Right cardiac atrium (tissue), 5 donors: ENCODE measurements at regions not wholly inside any gene's neighbourhood (a gene's known extent, or its start where the extent isn't known, plus 50 kb on each side); places are given as distances from the start of the nearest gene placed in this dataset.
"Not testable (repeated sequence)": the region's sequence is repeated elsewhere in the genome, so short reads cannot be mapped to it uniquely, and the experiment has no call there.

ENCODE experiments used
- ATAC-seq, 2 donors: fragments of 200-7000 bp; cut with Tn5 transposase; one replicate each; pipeline versions ENCODE4 v1.8.0 to v1.9.1; 2020; ENCODE audit warnings: moderate library complexity in 2 of 2, mild to moderate bottlenecking in 1 of 2
- DNase-seq, 3 donors: peaks; one replicate each; pipeline ENCODE4 v3.0.0-alpha.2; 2020
- H3K27ac ChIP-seq: one replicate; pipeline ENCODE4 v1.5.1; 2013; ENCODE audit warnings: mild to moderate bottlenecking, low read length, control low read depth, moderate library complexity
- H3K27me3 ChIP-seq: one replicate; pipeline ENCODE4 v1.6.1; 2013; ENCODE audit not compliant: control insufficient read depth, insufficient read depth
- H3K4me1 ChIP-seq: one replicate; pipeline ENCODE4 v1.6.1; 2013; ENCODE audit warnings: low read length; ENCODE audit not compliant: control insufficient read depth, insufficient read depth
- H3K4me3 ChIP-seq: one replicate; pipeline ENCODE4 v1.5.1; 2013; ENCODE audit warnings: low read length, control low read depth
- H3K9me3 ChIP-seq: one replicate; pipeline ENCODE4 v1.6.1; 2013; ENCODE audit warnings: low read length; ENCODE audit not compliant: control insufficient read depth
- WGBS: extraction: QIAGEN DNeasy Blood & Tissue Kit; methylation state at CpG from one replicate; pipeline ENCODE4 v1.1.7; 2013; 5-methylcytosine and 5-hydroxymethylcytosine counted together
- intact Hi-C, 4 donors: fragments of 100-400 bp; cut with DNase I; formaldehyde crosslinking; loops; one replicate each; pipeline versions ENCODE4 v1.11.0 to v1.14.0; 2022 to 2023
- donor health status: healthy with polysubstance abuse.
- donor health status: DM: no; HTN: yes; CAD: no.
- donor health status: DM: no; HTN: no; CAD: no.
- donor health status: DM: no; HTN: yes; CAD: no; lungs with severe emphysema.
- donor health status: DM: yes; HTN: yes; CAD: no.

GRCh38 chr14:85009506-85009905 lies 520.4 kb upstream of the FLRT2 start:
- DNase-seq (no peak), ATAC-seq (no peak)
- 94% methylated on average over 7 of the region's 7 CpGs for WGBS
- H3K9me3 ChIP-seq: no peaks in the 10 kb centered on the region
- no peak overlapping the region for H3K4me3 ChIP-seq
- intact Hi-C loops: no loop called here
- H3K27me3 ChIP-seq: no peaks in the 10 kb centered on the region
- H3K4me1 ChIP-seq: no peaks in the 10 kb centered on the region
- H3K27ac ChIP-seq: no peak overlapping the region

GRCh38 chr14:85010186-85010585 lies 519.8 kb upstream of the FLRT2 start:
- ATAC-seq (no peak), DNase-seq (no peak)
- Histone ChIP-seq H3K4me1 (no peaks in the 10 kb centered on the region), H3K9me3 (no peaks in the 10 kb centered on the region), H3K27ac (no peak overlapping the region), H3K27me3 (no peaks in the 10 kb centered on the region), H3K4me3 (no peak overlapping the region)
- intact Hi-C loops: no loop called here
- WGBS: 83% methylated on average over 1 of the region's 1 CpG

GRCh38 chr14:85016496-85016895 lies 513.4 kb upstream of the FLRT2 start:
- ATAC-seq (no peak), DNase-seq (no peak)
- H3K4me1 ChIP-seq: no peaks in the 10 kb centered on the region
- no peak overlapping the region for H3K4me3 ChIP-seq
- intact Hi-C loops: no loop called here
- H3K9me3 ChIP-seq: no peaks in the 10 kb centered on the region
- 9% methylated on average over 1 of the region's 1 CpG for WGBS
- no peaks in the 10 kb centered on the region for H3K27me3 ChIP-seq
- no peak overlapping the region for H3K27ac ChIP-seq

GRCh38 chr14:85023866-85024265 lies 506.1 kb upstream of the FLRT2 start:
- peak in 1 of 3 donors; percentile 14 for DNase-seq
- intact Hi-C loops, H3K4me3 ChIP-seq, H3K9me3 ChIP-seq, H3K4me1 ChIP-seq, H3K27me3 ChIP-seq, H3K27ac ChIP-seq, ATAC-seq: not testable (repeated sequence)
- 91% methylated on average over 7 of the region's 7 CpGs for WGBS

GRCh38 chr14:85024931-85025330 lies 505.0 kb upstream of the FLRT2 start:
- no peak overlapping the region for H3K27ac ChIP-seq
- intact Hi-C loops: no loop called here
- peak; percentile 60 to 66 for ATAC-seq
- WGBS: 45% methylated on average over 2 of the region's 2 CpGs
- no peaks in the 10 kb centered on the region for H3K9me3 ChIP-seq
- H3K27me3 ChIP-seq: no peaks in the 10 kb centered on the region
- no peak overlapping the region for H3K4me3 ChIP-seq
- DNase-seq: peak in 2 of 3 donors; percentile 11 to 37
- H3K4me1 ChIP-seq: no peaks in the 10 kb centered on the region

DNA sequence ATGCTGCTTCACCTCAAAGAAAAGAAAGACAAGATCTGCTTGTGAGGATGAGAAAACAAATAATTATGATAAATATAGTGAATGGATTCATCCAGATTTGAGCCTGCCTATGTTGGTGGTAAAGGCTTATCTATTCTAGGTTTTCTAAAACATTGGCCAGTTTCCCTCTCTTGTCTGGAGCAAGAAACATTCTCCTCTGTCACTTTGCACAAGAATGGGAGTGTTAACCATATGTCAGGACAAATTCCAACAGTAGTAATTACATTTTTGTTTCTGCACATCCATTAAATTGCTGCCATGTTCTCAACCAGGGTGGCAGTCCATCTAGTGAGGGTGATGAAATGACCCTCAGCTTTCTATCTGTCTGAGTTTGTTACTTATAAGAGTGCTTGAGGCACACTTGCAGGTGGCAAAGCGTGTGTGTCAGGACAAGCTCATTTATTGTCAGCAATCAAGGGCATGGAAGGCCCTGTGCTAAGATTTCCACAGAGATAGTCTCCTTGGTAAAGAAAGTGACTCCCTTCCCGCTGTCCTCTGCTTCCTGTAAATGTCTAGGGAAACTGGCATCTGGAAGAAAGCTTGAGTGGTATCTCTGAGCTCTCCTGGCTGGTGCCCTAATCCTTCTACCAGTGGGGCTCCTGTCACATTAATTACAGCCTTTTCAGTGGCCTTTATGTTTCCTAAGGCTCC lies 502.1 kb upstream of the FLRT2 start:
- 80% methylated on average over 2 of the region's 2 CpGs for WGBS
- intact Hi-C loops: no loop called here
- Histone ChIP-seq H3K4me1 (no peaks in the 10 kb centered on the region), H3K4me3 (no peak overlapping the region), H3K27ac (no peak overlapping the region), H3K27me3 (no peaks in the 10 kb centered on the region), H3K9me3 (no peaks in the 10 kb centered on the region)
- ATAC-seq (no peak), DNase-seq (peak in 1 of 3 donors; percentile 9)

- no peaks in the 10 kb centered on the region for H3K4me1 ChIP-seq
- H3K9me3 ChIP-seq: no peaks in the 10 kb centered on the region
- 95% methylated on average over 2 of the region's 2 CpGs for WGBS
- ATAC-seq (no peak), DNase-seq (no peak)
- H3K27ac ChIP-seq: no peak overlapping the region
- intact Hi-C loops: no loop called here
- H3K27me3 ChIP-seq: no peaks in the 10 kb centered on the region
- no peak overlapping the region for H3K4me3 ChIP-seq
Observed at GRCh38 chr14:85037411-85037810, 492.5 kb upstream of the FLRT2 start.

GRCh38 chr14:85038526-85039352 lies 491.2 kb upstream of the FLRT2 start:
- ATAC-seq (no peak), DNase-seq (no peak)
- WGBS: 94% methylated on average over 7 of the region's 7 CpGs
- H3K27me3 ChIP-seq: no peaks in the 10 kb centered on the region
- H3K4me1 ChIP-seq: no peaks in the 10 kb centered on the region
- H3K9me3 ChIP-seq: no peaks in the 10 kb centered on the region
- no peak overlapping the region for H3K4me3 ChIP-seq
- H3K27ac ChIP-seq: no peak overlapping the region
- intact Hi-C loops: no loop called here

- H3K27me3 ChIP-seq: no peaks in the 10 kb centered on the region
- H3K9me3 ChIP-seq: no peaks in the 10 kb centered on the region
- no peaks in the 10 kb centered on the region for H3K4me1 ChIP-seq
- no peak overlapping the region for H3K27ac ChIP-seq
- intact Hi-C loops: no loop called here
- DNase-seq (no peak), ATAC-seq (no peak)
- H3K4me3 ChIP-seq: no peak overlapping the region
Observed at GRCh38 chr14:85039353-85039626, 490.7 kb upstream of the FLRT2 start.

DNA sequence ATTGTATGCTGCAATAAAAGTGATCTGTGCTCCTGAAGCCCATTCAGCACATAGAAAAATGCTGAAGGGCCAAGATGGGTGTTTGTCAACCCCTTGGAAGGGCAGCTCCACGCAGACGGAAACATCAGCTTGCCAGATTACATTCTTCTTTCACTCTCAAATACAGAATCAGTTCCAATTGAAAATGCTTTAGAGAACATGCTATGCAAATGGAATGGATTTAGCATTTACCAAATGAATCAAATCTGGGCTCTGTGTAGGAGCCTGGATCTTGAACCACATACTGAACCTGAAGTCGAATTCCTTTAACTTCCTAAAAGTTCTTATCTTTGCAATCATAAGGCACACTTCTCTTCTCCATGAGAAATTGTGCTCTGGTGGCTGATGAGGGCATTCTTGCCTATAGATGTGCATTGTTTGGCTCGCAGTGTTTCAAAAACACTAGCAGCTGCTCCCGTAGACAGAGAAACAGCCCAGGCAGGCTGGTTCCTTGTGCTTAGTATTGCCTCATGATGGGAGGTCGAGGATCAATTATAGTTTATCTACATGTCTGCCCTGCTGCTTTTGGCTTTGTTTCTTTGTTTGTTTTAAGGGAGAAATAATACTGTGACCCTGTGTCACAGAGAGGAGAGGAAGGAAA lies 489.8 kb upstream of the FLRT2 start:
- no peak overlapping the region for H3K4me3 ChIP-seq
- DNase-seq (no peak), ATAC-seq (no peak)
- no peak overlapping the region for H3K27ac ChIP-seq
- intact Hi-C loops: no loop called here
- H3K4me1 ChIP-seq: no peaks in the 10 kb centered on the region
- H3K27me3 ChIP-seq: no peaks in the 10 kb centered on the region
- WGBS: 42% methylated on average over 6 of the region's 6 CpGs
- H3K9me3 ChIP-seq: no peaks in the 10 kb centered on the region

DNA sequence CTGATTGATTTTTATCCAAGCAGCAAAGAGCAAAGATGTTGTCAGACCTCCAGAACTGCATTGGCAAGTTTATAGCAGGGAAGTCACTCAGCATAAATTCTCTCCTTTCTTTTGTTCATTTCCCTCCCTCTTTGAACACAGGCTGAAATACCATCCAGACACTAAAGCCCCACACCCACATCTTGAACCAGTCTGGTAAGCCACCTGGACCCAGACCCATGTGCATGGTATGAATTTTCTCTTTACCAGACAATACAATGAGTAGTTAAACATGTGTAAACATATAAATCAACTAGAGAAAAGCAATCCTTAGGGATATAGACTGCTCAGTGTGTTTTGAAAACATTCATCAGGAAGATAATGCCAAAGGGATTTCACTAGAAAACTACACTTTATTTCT lies 488.3 kb upstream of the FLRT2 start:
- ATAC-seq (no peak), DNase-seq (no peak)
- Histone ChIP-seq H3K4me1 (no peaks in the 10 kb centered on the region), H3K4me3 (no peak overlapping the region), H3K27ac (no peak overlapping the region), H3K9me3 (no peaks in the 10 kb centered on the region), H3K27me3 (no peaks in the 10 kb centered on the region)
- intact Hi-C loops: no loop called here
